Fibroblast of lung (primary cell): ENCODE measurements at regions not wholly inside any gene's neighbourhood (a gene's known extent, or its start where the extent isn't known, plus 50 kb on each side); places are given as distances from the start of the nearest gene placed in this dataset.

Experiments
- DNase-seq, 2 donors: peaks; one replicate each; pipeline versions ENCODE4 v3.0.0 to v3.0.0-alpha.2; 2010; ENCODE audit warnings: low read depth in 2 of 2
- H2AFZ ChIP-seq: 2 replicates; pipeline ENCODE4 v1.5.1; 2012; ENCODE audit warnings: low read length, control low read depth, inconsistent platforms
- H3K27ac ChIP-seq: 2 replicates; pipeline ENCODE4 v1.5.1; 2011; ENCODE audit warnings: low read length, control low read depth; ENCODE audit not compliant: insufficient read depth
- H3K27me3 ChIP-seq: 2 replicates; pipeline ENCODE4 v1.5.1; 2011; ENCODE audit warnings: mild to moderate bottlenecking, low read length; ENCODE audit not compliant: control insufficient read depth, insufficient read depth
- H3K36me3 ChIP-seq: 2 replicates; pipeline ENCODE4 v1.5.1; 2011; ENCODE audit warnings: low read length; ENCODE audit not compliant: control insufficient read depth, insufficient read depth
- H3K4me1 ChIP-seq: 2 replicates; pipeline ENCODE4 v1.5.1; 2011; ENCODE audit warnings: low read length; ENCODE audit not compliant: control insufficient read depth, insufficient read depth; ENCODE audit errors: extremely low read depth
- H3K4me2 ChIP-seq: 2 replicates; pipeline ENCODE4 v1.5.1; 2011; ENCODE audit warnings: low read length, control low read depth; ENCODE audit not compliant: insufficient read depth; ENCODE audit errors: extremely low read depth
- H3K4me3 ChIP-seq, 4 experiments: fragments of 200-600 bp in 1 of 4; sonication (generic) in 1 of 4; replicated peaks in 1 of 4; 2 replicates each; pipeline ENCODE4 v1.5.1; 2011 to 2016; ENCODE audit warnings: low read length in 4 of 4, low read depth in 3 of 4, mild to moderate bottlenecking in 3 of 4, control low read depth in 2 of 4, inconsistent platforms in 1 of 4, mixed read lengths in 1 of 4; ENCODE audit not compliant: insufficient read depth in 1 of 4; ENCODE audit errors: control extremely low read depth in 1 of 4
- H3K79me2 ChIP-seq: 2 replicates; pipeline ENCODE4 v1.5.1; 2012; ENCODE audit warnings: mild to moderate bottlenecking, low read length, inconsistent platforms; ENCODE audit not compliant: control insufficient read depth, insufficient read depth
- H3K9ac ChIP-seq: 2 replicates; pipeline ENCODE4 v1.5.1; 2011; ENCODE audit warnings: mild to moderate bottlenecking, low read length, control low read depth; ENCODE audit not compliant: insufficient read depth
- H3K9me3 ChIP-seq: 2 replicates; pipeline ENCODE4 v1.5.1; 2012; ENCODE audit warnings: low read depth, low read length; ENCODE audit not compliant: control insufficient read depth, insufficient read depth
- H4K20me1 ChIP-seq: 2 replicates; pipeline ENCODE4 v1.5.1; 2011; ENCODE audit warnings: low read length; ENCODE audit not compliant: control insufficient read depth, insufficient read depth; ENCODE audit errors: extremely low read depth
- EZH2 ChIP-seq: IDR thresholded peaks from 2 replicates; pipeline ENCODE4 v1.5.1; 2012; ENCODE audit warnings: low read length, control low read depth, mild to moderate bottlenecking; ENCODE audit errors: missing control alignments
- TF ChIP-seq, protein P1 (sequence below), 2 donors: IDR thresholded peaks in 1 of 2; conservative IDR thresholded peaks in 1 of 2; 1 replicate in 1 of 2; 2 replicates in 1 of 2; pipeline ENCODE4 v1.5.1; 2011 to 2012; ENCODE audit warnings: low read length in 2 of 2, control low read depth in 1 of 2, inconsistent platforms in 1 of 2, low read depth in 1 of 2, mild to moderate bottlenecking in 1 of 2

DNA sequence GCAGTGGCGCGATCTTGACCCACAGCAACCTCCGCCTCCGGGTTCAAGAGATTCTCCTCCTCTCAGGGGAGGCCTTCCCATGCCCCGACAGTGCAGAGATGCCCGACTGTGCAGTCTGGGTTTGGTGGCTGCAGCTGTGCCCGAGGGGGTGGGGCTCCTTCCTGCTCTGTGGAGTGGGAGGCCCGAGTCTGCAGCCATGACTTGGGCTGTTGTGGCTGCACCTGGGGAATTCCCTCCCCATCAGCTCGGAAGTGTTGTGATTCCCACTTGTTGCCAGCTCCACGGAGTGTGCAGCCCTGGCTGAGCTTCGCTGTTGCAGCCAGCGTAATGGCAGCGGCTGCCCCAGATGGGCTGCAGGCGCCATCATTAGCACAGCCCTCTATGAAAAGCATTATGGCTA, 66.4 kb upstream of the SMIM36 start:
- H3K79me2 ChIP-seq = no peaks in the 10 kb centered on the region
- H3K4me2 ChIP-seq = peak overlapping the region; percentile 85
- TF ChIP-seq, protein P1, sequence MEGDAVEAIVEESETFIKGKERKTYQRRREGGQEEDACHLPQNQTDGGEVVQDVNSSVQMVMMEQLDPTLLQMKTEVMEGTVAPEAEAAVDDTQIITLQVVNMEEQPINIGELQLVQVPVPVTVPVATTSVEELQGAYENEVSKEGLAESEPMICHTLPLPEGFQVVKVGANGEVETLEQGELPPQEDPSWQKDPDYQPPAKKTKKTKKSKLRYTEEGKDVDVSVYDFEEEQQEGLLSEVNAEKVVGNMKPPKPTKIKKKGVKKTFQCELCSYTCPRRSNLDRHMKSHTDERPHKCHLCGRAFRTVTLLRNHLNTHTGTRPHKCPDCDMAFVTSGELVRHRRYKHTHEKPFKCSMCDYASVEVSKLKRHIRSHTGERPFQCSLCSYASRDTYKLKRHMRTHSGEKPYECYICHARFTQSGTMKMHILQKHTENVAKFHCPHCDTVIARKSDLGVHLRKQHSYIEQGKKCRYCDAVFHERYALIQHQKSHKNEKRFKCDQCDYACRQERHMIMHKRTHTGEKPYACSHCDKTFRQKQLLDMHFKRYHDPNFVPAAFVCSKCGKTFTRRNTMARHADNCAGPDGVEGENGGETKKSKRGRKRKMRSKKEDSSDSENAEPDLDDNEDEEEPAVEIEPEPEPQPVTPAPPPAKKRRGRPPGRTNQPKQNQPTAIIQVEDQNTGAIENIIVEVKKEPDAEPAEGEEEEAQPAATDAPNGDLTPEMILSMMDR (conservative IDR thresholded peaks at IDR 0.05 in 1 of 2, IDR thresholded peaks at IDR 0.05 in 1 of 2; ENCODE audit: low read depth in 1 of 2, low read length in 2 of 2) = no peak
- TF ChIP-seq EZH2 = no peak
- peaks cover 10% of the 10 kb centered on the region for H3K4me1 ChIP-seq
- H3K27me3 ChIP-seq = no peaks in the 10 kb centered on the region
- peak in 1 of 2 donors; percentile 49 for DNase-seq
- H2AFZ ChIP-seq = peak overlapping the region; percentile 15
- no peaks in the 10 kb centered on the region for H3K9me3 ChIP-seq
- H3K9ac ChIP-seq = no peak overlapping the region
- no peaks in the 10 kb centered on the region for H4K20me1 ChIP-seq
- no peak overlapping the region for H3K4me3 ChIP-seq
- no peaks in the 10 kb centered on the region for H3K36me3 ChIP-seq
- peak overlapping the region; percentile 82 for H3K27ac ChIP-seq

- Histone ChIP-seq H3K9ac (peak overlapping the region; percentile 61), H3K36me3 (no peaks in the 10 kb centered on the region), H4K20me1 (no peaks in the 10 kb centered on the region), H3K4me3 (peak overlapping the region in 3 of 4 experiments; percentile 0 to 49 (median 23)), H3K27ac (peak overlapping the region; percentile 82), H3K27me3 (no peaks in the 10 kb centered on the region), H3K9me3 (no peaks in the 10 kb centered on the region), H3K4me1 (peaks cover 10% of the 10 kb centered on the region), H3K79me2 (no peaks in the 10 kb centered on the region), H3K4me2 (peak overlapping the region; percentile 85), H2AFZ (peak overlapping the region; percentile 81)
- TF ChIP-seq, protein P1 (conservative IDR thresholded peaks at IDR 0.05 in 1 of 2, IDR thresholded peaks at IDR 0.05 in 1 of 2; ENCODE audit: low read depth in 1 of 2, low read length in 2 of 2) = no peak
- no peak for TF ChIP-seq EZH2
- DNase-seq = peak; percentile 77 to 84
Measured at GRCh38 chr17:55576996-55577586, 65.8 kb upstream of the SMIM36 start.

- H3K9me3 ChIP-seq = no peaks in the 10 kb centered on the region
- no peak for TF ChIP-seq EZH2
- TF ChIP-seq, protein P1 (conservative IDR thresholded peaks at IDR 0.05 in 1 of 2, IDR thresholded peaks at IDR 0.05 in 1 of 2; ENCODE audit: low read depth in 1 of 2, low read length in 2 of 2) = no peak
Measured at GRCh38 chr17:55576237-55576995, 65.2 kb upstream of the SMIM36 start.

More at GRCh38 chr17:55576237-55576995, 65.2 kb upstream of the SMIM36 start:
- peak overlapping the region in 3 of 4 experiments; percentile 0 to 49 (median 5) for H3K4me3 ChIP-seq
- peak overlapping the region; percentile 82 for H3K27ac ChIP-seq
- H3K4me2 ChIP-seq = peak overlapping the region; percentile 85
- H2AFZ ChIP-seq = peak overlapping the region; percentile 81
- DNase-seq = peak; percentile 82 to 87
- H3K9ac ChIP-seq = peak overlapping the region; percentile 61
- no peaks in the 10 kb centered on the region for H3K27me3 ChIP-seq
- peaks cover 10% of the 10 kb centered on the region for H3K4me1 ChIP-seq
- H3K79me2 ChIP-seq = no peaks in the 10 kb centered on the region
- no peaks in the 10 kb centered on the region for H3K36me3 ChIP-seq
- H4K20me1 ChIP-seq = no peaks in the 10 kb centered on the region
